Urothelium cell line (cell line): ENCODE measurements at regions not wholly inside any gene's neighbourhood (a gene's known extent, or its start where the extent isn't known, plus 50 kb on each side); places are given as distances from the start of the nearest gene placed in this dataset.
"Not testable (repeated sequence)": the region's sequence is repeated elsewhere in the genome, so short reads cannot be mapped to it uniquely, and the experiment has no call there.

Source experiments
- DNase-seq: peaks from one replicate; pipeline ENCODE4 v3.0.0; 2011; ENCODE audit warnings: low spot score, mixed read lengths
- FAIRE-seq: peaks from 2 replicates; lab custom pipeline; 2011; peaks lifted over from hg19 to GRCh38; lab: Jason Lieb, UNC

DNA sequence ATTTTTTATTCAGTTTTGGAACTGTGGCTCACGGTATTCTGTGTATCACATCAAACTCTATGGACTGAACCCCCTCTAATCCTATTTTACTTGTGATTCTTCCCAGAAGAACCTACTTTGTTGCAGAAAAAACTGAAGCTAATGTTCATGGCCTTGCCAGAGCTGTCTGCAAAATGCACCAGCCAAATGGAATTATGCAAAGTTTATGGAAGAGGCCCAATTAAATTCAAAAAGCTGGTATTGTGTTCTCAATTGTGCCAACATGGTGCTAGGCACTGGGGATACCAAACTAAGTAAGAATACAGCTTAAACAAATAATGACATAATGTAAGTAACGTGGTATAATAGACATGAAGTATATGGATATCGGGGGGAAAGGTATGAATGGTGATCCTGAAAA lies 273.8 kb upstream of the DUSP10 start:
- no peak for FAIRE-seq
- DNase-seq: no peak

DNA sequence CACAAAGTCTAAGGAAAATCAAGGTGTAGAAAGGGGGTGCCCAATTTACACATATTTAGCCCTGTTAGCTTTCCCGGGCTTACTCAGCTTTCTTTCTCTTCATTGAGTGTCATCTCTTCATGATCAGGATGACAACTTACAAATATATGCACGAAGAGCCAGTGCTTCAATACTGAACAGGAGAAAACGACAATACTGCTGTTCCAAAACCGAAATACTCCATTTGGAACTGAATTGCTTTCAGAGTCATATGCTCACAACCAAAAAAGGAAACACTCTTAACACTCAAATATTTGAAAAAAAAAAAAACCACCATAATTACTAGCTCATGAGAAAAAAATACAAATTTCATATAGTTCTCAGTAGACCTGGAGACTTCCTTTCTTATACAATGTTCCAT lies 272.1 kb upstream of the DUSP10 start:
- no peak for FAIRE-seq
- no peak for DNase-seq

DNA sequence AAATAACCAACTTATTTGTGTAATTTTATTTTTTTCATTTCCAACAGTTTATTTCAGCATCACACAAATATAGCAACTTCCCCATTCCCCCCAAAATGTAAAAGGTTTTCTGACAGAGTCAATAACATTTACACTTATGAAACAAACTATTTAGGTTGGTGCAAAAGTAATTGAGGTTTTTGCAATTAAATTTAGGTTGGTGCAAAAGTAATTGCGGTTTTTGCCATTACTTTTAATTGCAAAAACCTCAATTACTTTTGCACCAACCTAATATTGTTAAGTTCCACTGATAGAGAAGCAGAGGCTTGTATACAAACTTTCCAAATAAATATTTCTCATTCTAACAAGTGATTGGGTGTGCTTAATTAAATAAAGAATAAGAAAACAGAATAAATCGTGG lies 270.9 kb upstream of the DUSP10 start:
- DNase-seq (no peak), FAIRE-seq (no peak)

DNA sequence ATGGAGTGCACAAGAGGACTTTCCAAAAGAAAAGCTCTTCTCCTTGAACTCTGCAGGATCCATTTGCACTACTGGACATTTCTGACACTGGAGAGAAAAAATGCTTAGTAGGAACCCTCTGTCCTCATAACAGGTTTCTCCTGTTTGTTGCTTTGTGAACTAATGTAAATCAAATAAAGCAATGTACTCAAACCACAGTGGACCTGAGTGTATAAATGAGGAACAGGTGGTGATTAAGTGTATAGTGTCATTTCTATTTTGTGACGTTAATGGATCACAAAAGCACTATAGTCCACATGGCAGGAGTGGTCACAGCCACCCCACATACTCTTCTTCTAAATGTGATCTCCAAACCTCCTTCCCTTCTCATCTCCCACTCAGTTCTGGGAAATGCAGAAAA lies 268.4 kb upstream of the DUSP10 start:
- DNase-seq: no peak
- no peak for FAIRE-seq

DNA sequence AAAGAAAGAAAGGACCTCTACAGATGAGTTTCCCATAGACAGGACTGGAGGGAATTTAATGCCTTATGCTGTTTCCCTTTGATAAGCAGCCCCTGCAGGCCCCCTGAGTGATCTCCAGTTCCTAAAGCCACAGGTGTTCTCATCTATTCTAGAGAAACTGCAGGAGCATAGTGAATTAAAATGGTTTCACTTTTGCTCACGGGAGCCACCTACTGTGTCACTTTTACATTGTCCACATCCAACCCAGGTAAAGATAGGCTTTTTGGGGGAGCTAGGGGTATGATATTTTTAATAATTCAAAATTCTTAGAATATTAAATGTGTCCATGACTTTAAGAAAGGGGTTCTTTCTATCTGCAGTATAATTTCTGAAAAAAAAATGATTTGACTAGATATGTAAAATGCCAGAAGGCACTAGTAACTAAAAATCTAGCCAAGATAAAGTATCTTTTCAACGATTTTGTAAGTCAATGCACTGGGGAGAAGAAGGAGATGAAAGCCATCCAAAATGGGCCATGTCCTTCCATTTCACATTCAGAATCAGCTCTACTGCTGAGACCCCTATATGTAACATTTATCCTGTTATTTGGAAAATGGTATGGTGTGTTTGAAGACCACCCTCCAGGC lies 267.3 kb upstream of the DUSP10 start:
- DNase-seq (peak; percentile 19), FAIRE-seq (no peak)

DNA sequence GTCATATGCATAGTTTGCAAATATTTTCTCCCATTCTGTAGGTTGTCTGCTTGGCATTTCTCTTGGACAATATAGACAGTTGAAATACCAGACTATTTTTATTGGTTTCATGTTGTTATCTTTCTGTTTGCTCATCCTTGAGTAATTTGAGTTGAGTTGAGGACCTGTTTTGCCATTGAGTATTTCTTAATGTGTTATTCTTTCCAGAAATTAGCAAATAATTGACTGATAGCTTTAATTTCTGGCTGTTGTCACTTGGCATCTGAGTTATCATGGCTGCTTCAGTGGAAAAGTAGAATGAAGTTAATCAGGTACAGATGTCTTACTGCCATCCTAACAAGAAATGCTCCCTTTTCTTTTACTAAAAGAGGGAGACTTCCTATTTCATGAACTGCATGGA lies 264.8 kb upstream of the DUSP10 start:
- DNase-seq (no peak), FAIRE-seq (no peak)

DNA sequence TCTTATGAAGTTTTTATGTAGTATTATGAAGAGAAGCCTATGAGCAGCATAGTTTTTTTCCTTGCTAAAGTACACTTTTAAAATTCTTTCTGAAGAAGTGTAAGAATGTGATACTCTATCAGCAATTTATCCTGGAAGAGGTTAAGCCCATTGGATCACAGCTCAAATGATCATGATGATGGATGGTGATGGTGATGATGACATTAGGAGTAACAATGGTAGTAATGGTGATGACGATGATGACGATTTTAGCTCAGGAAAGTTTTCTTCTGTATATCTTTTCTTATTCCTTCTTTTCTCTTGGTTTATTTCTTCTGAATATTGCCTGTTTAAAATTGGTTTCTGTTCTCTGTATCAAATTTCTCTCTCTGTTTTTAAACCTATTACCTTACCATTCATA lies 262.9 kb upstream of the DUSP10 start:
- FAIRE-seq (no peak), DNase-seq (no peak)

DNA sequence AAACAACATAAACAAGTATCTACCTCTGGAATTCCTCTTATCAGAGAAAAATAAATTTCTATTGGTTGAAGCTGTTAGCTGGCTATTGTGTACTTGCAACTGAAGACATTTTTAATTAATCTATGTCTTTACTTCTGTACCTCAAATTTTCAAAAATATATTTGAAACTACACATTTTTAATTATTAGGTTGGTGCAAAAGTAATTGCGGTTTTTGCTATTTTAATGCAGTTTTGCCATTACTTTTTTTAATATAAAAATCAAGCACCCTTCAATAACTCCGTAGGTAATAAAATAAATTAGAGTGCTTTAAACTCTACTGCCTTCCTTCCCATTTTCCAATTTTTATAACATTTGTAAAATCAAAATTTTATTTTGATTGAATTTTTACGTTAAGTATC lies 262.1 kb upstream of the DUSP10 start:
- FAIRE-seq: no peak
- DNase-seq: no peak

DNA sequence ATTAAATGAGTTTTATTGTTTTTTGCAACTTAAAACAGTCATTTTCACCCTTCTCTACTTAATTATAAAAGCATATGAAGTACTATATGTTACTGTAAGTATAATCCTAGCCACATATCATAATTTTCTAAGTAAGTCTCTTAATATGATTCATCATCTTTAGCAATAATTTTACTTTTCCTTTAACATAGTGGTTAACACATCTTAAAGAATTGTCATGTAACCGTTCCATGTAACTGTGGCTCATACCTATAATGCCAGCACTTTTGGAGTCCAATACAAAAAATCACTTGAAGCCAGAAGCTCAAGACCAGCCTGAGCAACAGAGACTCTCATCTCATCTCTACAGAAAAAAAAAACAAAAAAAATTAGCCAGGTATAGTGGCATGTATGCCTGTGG lies 260.6 kb upstream of the DUSP10 start:
- no peak for FAIRE-seq

DNA sequence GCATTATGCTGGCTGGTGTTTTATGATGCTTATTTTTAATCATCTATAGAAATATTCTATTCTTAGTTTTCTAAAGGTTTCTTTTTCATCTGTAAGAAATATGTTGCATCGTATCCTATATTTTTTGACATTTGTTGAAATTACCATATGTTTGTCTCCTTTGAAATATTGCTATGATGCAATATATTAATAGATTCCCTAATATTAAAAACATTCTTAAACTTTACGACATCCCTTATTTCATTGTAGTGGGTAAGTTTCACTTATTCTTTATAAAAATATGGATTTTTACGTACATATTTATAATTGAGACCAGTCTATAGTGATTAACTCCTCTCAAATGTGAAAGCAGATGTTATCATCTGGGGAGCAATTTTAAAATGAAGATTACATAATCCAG lies 258.2 kb upstream of the DUSP10 start:
- no peak for FAIRE-seq
- no peak for DNase-seq

More for the DNA sequence above, 260.6 kb upstream of the DUSP10 start:
- no peak for DNase-seq

DNA sequence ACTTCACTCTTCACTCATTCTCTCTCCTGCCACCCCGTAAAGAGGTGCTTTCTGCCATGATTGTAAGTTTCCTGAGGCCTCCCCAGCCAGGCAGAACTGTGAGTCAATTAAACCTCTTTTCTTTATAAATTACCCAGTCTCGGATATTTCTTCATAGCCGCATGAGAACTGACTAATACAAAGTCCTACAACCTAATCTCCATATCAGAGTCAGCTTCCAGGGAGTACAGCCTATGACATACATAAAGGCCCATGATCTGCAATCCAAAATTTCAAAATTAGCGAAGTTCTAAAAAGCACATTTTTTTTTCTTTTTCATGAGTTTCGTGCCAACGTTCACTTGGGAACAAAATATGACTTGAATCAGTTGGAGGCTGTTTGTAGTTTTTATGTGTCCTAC lies 256.9 kb upstream of the DUSP10 start:
- no peak for DNase-seq
- no peak for FAIRE-seq

DNA sequence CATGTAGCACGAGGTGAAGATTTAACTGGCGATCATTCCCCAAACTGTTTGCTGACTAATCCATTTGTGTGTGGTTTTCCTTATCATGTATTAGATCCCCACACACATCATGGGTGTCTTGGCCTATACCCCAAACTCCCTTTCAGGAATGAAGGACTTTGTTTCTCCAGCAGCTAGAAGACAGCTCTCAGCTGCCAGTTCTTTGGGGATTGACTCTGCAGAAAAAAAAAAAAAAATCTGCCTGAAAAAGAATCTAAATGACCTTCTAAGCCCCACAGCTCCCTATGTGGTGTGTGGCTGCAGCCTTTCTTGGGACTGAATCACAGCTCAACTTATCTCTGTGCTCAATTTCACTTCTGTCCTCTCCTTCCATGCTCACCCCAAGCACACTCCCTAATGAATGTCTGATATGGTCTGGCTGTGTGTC lies 256.3 kb upstream of the DUSP10 start:
- FAIRE-seq: no peak
- DNase-seq: no peak

DNA sequence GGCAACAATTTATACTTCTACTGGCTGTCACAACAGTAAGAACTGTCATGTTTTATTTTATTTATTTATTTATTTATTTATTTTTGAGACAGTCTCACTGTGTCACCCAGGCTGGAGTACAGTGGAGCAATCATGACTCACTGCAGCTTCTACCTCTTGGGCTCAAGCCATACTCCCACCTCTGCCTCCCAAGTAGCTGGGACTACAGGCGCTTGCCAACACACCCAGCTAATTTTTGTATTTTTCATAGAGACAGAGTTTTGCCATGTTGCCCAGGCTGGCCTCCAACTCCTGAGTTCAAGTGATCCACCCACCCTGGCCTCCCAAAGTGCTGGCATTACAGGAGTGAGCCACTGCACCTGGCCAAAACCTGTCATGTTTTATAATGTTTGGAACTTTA lies 255.1 kb upstream of the DUSP10 start:
- not testable (repeated sequence) for FAIRE-seq, DNase-seq

DNA sequence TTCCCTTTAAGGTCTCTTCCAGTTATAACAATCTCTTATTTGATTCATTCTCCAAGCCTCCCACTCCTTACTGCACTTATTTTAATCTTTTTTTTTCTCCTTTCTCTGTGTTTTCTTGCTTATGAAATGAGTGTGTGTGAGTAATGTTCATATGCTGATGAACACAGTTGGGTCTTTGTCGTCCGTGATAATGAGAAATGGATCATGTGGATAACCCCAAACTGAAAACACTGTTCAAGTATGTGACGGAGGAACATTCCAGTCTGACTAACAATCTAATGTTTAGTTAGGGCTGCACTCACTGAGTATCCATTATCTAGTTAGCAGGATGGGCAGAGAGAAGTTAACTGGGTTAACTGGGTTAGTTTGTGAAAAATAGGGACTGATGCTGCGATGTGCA lies 253.1 kb upstream of the DUSP10 start:
- DNase-seq (no peak), FAIRE-seq (no peak)

DNA sequence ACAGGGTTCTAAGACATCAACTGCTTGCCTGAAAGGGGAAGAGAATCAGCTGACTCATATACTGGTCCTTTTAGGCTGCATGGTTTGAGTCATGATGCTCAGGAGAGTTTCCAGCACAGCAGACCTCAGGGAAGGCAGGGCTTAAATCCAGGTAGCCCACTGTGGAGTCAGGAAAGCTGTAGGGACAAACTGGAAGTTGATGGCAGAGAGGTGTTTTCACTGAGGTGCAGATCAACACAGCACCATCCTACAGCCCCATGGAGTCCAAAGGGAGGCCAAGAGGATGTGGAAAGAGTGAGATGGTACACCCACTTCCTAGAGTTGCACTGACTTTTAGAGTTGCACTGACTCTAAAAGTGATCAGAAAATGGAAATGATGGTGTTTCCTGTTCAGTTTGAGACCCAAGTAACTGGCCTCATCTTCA lies 252.4 kb upstream of the DUSP10 start:
- FAIRE-seq (no peak), DNase-seq (no peak)

DNA sequence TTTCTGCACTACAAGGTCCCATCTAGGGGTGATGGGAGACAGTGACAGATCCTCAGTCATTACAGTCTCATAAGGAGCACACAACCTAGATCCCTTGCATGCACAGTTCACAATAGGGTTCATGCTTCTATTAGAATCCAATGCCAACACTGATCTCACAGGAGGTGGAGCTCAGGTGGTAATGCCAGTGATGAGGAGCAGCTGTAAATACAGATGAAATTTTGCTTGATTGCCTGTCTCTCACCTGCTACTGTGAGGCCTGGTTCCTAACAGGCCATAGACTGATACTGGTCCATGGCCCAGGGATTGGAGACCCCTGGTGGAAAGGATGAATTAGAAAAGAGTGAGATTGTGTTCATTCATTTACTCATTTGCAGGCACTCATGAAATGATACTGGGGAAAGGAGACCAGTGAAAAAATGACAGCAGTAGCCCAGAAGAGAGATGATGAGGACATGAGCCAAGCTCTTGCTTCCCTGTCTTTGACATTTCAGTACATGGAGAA lies 251.6 kb upstream of the DUSP10 start:
- FAIRE-seq (no peak), DNase-seq (no peak)

DNA sequence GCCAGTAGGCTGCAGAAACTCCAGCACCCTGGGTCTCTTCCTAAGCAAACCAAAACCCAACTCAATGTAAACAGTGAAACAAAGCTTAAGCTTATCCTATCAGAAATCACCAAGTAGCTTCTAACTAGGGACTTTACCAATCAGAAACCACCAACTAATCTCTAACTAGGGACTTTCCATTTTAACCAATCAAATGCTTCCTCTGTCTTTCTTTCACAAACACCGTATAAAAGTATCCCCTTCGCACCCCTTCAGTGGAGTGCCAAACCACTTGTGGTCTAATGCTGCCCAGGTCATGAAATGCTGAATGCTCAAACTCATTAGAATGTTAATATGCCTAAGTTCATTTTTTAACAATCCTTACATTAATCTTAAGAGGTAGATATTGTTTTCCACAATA lies 250.5 kb upstream of the DUSP10 start:
- no peak for FAIRE-seq

DNA sequence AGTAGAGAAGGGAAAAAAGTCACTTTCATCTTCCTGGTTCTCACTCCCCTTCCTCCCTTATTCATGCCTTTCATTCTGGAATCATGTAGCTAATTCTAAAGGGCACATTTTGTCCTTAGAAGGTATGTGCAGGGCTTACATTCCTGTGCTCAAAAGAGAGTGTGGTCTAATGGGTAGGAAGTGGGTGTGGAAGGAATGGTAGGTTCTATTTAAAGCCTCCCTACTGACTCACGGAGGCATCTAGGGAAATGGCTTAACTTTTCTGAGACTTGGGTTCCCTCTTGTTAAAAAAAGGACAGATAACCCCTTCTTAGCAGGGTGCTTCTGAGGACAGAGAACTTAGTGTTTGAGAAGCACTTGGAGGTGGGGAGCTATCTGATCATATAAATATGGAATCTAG lies 249.3 kb upstream of the DUSP10 start:
- DNase-seq (no peak), FAIRE-seq (no peak)

More for the DNA sequence above, 250.5 kb upstream of the DUSP10 start:
- DNase-seq: no peak

DNA sequence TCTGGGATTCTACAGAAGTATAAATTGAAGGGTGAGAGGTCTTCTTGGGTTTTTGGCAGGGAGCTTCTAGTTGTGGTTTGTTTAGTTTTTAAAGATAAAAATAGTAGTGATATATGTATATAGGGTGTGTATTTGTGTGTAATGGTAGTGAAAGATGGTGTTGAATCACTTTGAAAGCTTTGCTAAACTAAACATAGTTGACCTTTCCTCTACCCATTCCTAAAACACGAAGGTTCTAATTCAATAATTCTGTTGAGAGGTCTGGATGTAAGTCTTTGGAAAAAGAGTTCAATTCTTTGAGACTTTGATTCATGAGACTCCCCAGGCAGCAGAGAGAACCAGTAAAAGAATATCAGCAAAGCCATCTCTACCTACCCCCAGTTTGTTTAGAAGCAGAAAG lies 247.9 kb upstream of the DUSP10 start:
- no peak for DNase-seq
- FAIRE-seq: no peak

DNA sequence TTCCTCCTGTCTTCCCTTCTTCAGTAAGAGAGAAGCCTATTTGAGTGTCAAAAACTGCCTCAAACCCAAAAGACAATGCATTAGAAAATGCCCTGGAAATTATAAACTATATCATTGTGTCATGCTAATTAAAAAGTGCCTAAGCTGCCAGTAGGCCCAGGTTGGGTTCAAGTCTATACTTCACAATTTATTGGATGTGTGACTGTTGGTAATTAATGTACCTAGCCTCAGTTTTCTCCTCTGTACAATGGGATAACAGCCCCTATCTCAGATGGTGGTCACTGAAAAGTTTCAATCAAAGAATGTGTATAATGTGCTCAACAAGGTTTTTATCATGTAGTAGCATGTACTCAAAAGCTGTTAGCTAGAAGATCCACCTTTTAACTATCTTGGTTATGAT lies 246.9 kb upstream of the DUSP10 start:
- FAIRE-seq (no peak), DNase-seq (no peak)

DNA sequence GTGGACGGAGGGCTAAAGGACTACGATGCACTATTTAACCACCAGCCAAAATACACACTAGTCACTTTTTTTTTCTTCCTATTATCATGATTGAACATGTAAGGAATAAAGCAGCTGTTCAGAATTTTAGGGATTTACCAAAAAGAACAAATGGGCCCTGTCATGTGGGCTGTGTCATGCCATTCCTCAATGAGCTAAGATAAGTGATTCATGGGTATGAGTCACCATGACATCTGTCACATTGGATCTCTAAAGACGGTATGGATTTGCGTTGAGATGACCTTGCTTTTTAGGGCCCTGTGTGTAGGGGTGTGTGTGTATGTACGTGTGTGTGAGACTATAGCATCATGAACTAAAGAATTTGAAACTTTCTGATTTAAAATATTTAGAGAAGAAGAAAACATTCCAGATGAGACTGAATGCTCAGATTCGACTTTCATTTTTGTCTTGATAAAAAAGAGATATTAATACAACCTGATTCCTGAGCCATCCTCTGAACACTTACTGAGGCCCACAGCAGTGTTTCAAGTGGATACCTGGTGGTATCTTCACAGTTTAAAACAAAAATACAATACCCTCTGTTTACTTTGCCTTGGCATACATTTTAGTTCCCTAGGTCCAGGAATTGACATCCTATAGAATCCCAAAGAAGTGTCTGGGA lies 246.1 kb upstream of the DUSP10 start:
- DNase-seq (peak; percentile 66), FAIRE-seq (no peak)

DNA sequence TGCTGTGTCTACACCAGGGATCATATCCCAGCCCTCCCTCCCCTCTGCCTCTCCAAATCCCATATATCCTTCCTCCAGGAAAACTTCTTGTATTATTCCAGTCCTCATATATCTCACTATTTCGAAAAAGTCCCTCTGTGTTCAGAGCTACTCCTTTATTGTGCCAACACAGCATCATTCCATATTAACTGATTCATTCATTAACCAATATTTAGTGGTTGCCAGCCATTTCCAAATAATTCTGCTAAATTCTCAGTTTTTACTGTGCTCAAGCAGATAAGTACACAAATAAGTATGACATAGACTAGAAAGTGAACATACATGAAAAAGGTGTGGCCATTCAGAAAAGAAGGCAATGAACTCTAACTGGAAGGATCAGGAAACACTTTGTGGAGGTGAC lies 241.6 kb upstream of the DUSP10 start:
- FAIRE-seq (no peak), DNase-seq (no peak)

DNA sequence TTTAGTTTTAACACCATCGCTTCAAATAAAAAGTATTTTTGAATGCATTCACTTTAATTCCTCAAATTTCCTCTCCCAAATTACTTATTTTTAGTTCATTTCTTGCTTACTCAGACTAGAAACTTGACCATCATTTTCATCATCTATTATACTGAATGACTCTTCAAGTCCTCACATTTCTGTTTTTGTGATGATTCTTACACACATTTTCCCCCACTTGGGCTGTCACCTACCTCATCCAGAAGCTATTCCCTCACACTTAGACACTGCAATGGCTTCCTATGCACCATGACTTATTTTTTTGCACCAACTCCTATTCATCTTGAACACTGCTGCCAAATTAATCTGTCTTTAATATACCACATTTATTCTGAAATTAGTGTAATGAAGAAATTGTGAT lies 239.6 kb upstream of the DUSP10 start:
- DNase-seq (no peak), FAIRE-seq (no peak)
